GM10248 (cell line): ENCODE measurements at regions not wholly inside any gene's neighbourhood (a gene's known extent, or its start where the extent isn't known, plus 50 kb on each side); places are given as distances from the start of the nearest gene placed in this dataset.

ENCODE experiments used
- CTCF ChIA-PET: fragments of 300-600 bp; sonication (Branson Sonifier 250); formaldehyde crosslinking; extraction: SDS; loops from one replicate; lab custom pipeline; 2021; ENCODE audit warnings: antibody characterized with exemption; lab: Yijun Ruan, JAX
- POLR2A ChIA-PET: fragments of 350-650 bp; sonication (Branson Sonifier 250); formaldehyde crosslinking; extraction: SDS; loops from one replicate; lab custom pipeline; 2020; ENCODE audit warnings: antibody characterized with exemption; lab: Yijun Ruan, JAX
- DNase-seq: peaks from one replicate; pipeline ENCODE4 v3.0.0; 2012; ENCODE audit errors: extremely low spot score
- CTCF ChIP-seq: IDR thresholded peaks from 2 replicates; pipeline ENCODE4 v1.5.1; 2012; ENCODE audit warnings: mild to moderate bottlenecking, low read depth; ENCODE audit errors: extremely low read depth, missing control alignments, control extremely low read depth

GRCh38 chr2:59892398-59892797 lies 661.1 kb downstream of the BCL11A start:
- POLR2A ChIA-PET, result no interaction called here
- TF ChIP-seq CTCF, result no peak
- CTCF ChIA-PET, result no interaction called here
- no peak for DNase-seq

- CTCF ChIA-PET, result interaction anchor here (1.2 to 2.0 kb wide), 2 partner anchors 18 to 692 kb away, joined by 3 to 4 read pairs; no protein-coding TSS in a partner anchor
- POLR2A ChIA-PET, result no interaction called here
- no peak for DNase-seq
- no peak for TF ChIP-seq CTCF
Observed at GRCh38 chr2:59889305-59889704, 664.1 kb downstream of the BCL11A start.

GRCh38 chr2:59888706-59889105 lies 664.7 kb downstream of the BCL11A start:
- ChIA-PET POLR2A (no interaction called here), CTCF (interaction anchor here (1.2 to 1.6 kb wide), 3 partner anchors 14 to 263 kb away, joined by 3 read pairs; no protein-coding TSS in a partner anchor)

GRCh38 chr2:59888015-59888414 lies 665.4 kb downstream of the BCL11A start:
- POLR2A ChIA-PET, result no interaction called here
- DNase-seq, result peak; percentile 40
- CTCF ChIA-PET, result interaction anchor here (1.0 to 1.6 kb wide), 3 partner anchors 13 to 662 kb away, joined by 3 read pairs; no protein-coding TSS in a partner anchor
- no peak for TF ChIP-seq CTCF

More at GRCh38 chr2:59888706-59889105, 664.7 kb downstream of the BCL11A start:
- no peak for DNase-seq
- TF ChIP-seq CTCF, result no peak

- no peak for DNase-seq
- no peak for TF ChIP-seq CTCF
- CTCF ChIA-PET, result interaction anchor here (1.0 to 1.6 kb wide), 3 partner anchors 13 to 663 kb away, joined by 3 read pairs; no protein-coding TSS in a partner anchor
- POLR2A ChIA-PET, result no interaction called here
Observed at GRCh38 chr2:59887366-59887765, 666.1 kb downstream of the BCL11A start.

- DNase-seq, result no peak
- TF ChIP-seq CTCF, result no peak
- POLR2A ChIA-PET, result no interaction called here
- CTCF ChIA-PET, result no interaction called here
Observed at GRCh38 chr2:59886759-59887158, 666.7 kb downstream of the BCL11A start.
